H1 (cell line): ENCODE measurements at regions not wholly inside any gene's neighbourhood (a gene's known extent, or its start where the extent isn't known, plus 50 kb on each side); places are given as distances from the start of the nearest gene placed in this dataset.

Experiments used
- SP1 ChIP-seq: IDR thresholded peaks from 2 replicates; pipeline ENCODE4 v1.6.1; 2011; ENCODE audit warnings: low read depth, low read length
- TAF1 ChIP-seq: IDR thresholded peaks from 2 replicates; pipeline ENCODE4 v1.6.1; 2011; ENCODE audit warnings: mild to moderate bottlenecking, low read depth, low read length
- TBP ChIP-seq: IDR thresholded peaks from 2 replicates; pipeline ENCODE4 v1.6.1; 2011; ENCODE audit warnings: low read depth, low read length, improper control_type of control experiment
- TCF12 ChIP-seq: IDR thresholded peaks from 2 replicates; pipeline ENCODE4 v1.6.1; 2011; ENCODE audit warnings: low read depth, mild to moderate bottlenecking, low read length

DNA sequence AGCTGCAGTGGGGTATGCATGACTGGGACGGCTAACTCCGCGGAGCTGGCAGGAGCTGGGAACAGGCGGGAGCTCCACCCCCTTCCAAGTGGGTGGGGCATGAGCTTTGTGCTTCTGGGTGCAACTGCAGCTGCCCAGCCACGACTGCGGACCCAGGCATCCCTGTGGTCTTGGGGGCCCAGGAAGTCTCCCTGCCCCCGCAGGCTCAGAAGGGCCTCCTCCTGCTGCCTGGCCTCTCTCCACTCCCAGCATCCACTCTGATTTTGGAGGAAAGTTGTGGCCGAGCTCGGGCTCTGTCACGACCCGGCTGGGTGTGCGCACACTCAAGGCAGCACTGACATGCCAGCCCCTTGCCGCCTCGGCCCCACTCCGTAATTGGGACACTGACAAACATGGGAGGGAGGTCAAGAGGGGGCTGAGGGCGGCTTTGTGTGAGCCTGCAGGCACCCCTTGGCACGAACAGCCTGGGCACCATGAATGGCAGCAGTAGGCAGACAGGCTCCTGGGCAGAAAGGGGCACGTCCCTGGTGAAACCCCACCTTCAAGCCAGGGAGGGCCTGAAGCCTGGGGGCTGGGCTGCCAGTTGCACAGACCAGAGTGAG lies 822.6 kb downstream of the GLUD2 start (continued):
- TF ChIP-seq TAF1 (no peak), SP1 (no peak), TCF12 (no peak), TBP (no peak)
- TF ChIP-seq, all 59 proteins: peak for 0
